Neural cell (in vitro differentiated cells): ENCODE measurements at regions not wholly inside any gene's neighbourhood (a gene's known extent, or its start where the extent isn't known, plus 50 kb on each side); places are given as distances from the start of the nearest gene placed in this dataset.

Experiments used
- H2AFZ ChIP-seq: fragments of 200-600, 300-800 bp; sonication (generic), shearing (Covaris generic); 2 replicates; pipeline ENCODE4 v1.6.0; 2014; ENCODE audit warnings: low read depth, mild to moderate bottlenecking, antibody characterized with exemption, low read length, moderate library complexity
- H3F3A ChIP-seq: fragments of 200-600 bp; shearing (Covaris generic); 2 replicates; pipeline ENCODE4 v1.6.1; 2016; ENCODE audit warnings: mild to moderate bottlenecking, moderate library complexity, mixed read lengths, antibody characterized with exemption, low read length; ENCODE audit not compliant: insufficient read depth, poor library complexity, severe bottlenecking
- H3K27ac ChIP-seq: fragments of 200-600, 300-800 bp; sonication (generic), shearing (Covaris generic); 2 replicates; pipeline ENCODE4 v1.5.1; 2014; ENCODE audit warnings: mild to moderate bottlenecking, low read length, moderate library complexity
- H3K27me3 ChIP-seq: fragments of 300-800, 200-600 bp; sonication (generic), shearing (Covaris generic); 2 replicates; pipeline ENCODE4 v1.6.0; 2014; ENCODE audit warnings: mild to moderate bottlenecking, low read depth, low read length, moderate library complexity; ENCODE audit not compliant: insufficient read depth
- H3K36me3 ChIP-seq: fragments of 300-800, 200-600 bp; sonication (generic), shearing (Covaris generic); 2 replicates; pipeline ENCODE4 v1.5.1; 2014; ENCODE audit warnings: mild to moderate bottlenecking, antibody characterized with exemption, low read length, moderate library complexity; ENCODE audit not compliant: insufficient read depth
- H3K4me2 ChIP-seq: fragments of 300-800, 200-600 bp; sonication (generic), shearing (Covaris generic); 2 replicates; pipeline ENCODE4 v1.6.0; 2014; ENCODE audit warnings: mild to moderate bottlenecking, low read length
- H3K4me3 ChIP-seq: fragments of 300-800, 200-600 bp; sonication (generic), shearing (Covaris generic); 2 replicates; pipeline ENCODE4 v1.5.1; 2014; ENCODE audit warnings: mild to moderate bottlenecking, low read length, moderate library complexity
- H3K79me2 ChIP-seq: fragments of 200-600 bp; shearing (Covaris generic); replicated peaks from 2 replicates; pipeline ENCODE4 v1.6.0; 2014; ENCODE audit warnings: mild to moderate bottlenecking, low read length, moderate library complexity; ENCODE audit not compliant: insufficient read depth
- H3K9ac ChIP-seq: fragments of 300-800, 200-600 bp; sonication (generic), shearing (Covaris generic); 2 replicates; pipeline ENCODE4 v1.6.1; 2016; ENCODE audit warnings: mild to moderate bottlenecking, low read length, mixed read lengths
- H3K9me2 ChIP-seq: fragments of 200-600 bp; shearing (Covaris generic); 2 replicates; pipeline ENCODE4 v1.6.1; 2016; ENCODE audit warnings: mild to moderate bottlenecking, low read length, mixed read lengths; ENCODE audit not compliant: insufficient read depth
- H3K9me3 ChIP-seq: fragments of 200-600, 300-800 bp; sonication (generic), shearing (Covaris generic); 2 replicates; pipeline ENCODE4 v1.6.1; 2016; ENCODE audit warnings: mild to moderate bottlenecking, mixed run types, low read length, moderate library complexity, mixed read lengths
- H4K20me1 ChIP-seq: fragments of 200-600 bp; shearing (Covaris generic); 2 replicates; pipeline ENCODE4 v1.6.1; 2016; ENCODE audit warnings: mild to moderate bottlenecking, mixed run types; ENCODE audit not compliant: insufficient read depth
- CTCF ChIP-seq: fragments of 450-650 bp; IDR thresholded peaks from 2 replicates; pipeline ENCODE4 v1.5.1; 2014; ENCODE audit warnings: antibody characterized with exemption, mild to moderate bottlenecking, moderate library complexity; ENCODE audit not compliant: poor library complexity, severe bottlenecking
- EP300 ChIP-seq: fragments of 450-650 bp; conservative IDR thresholded peaks from 2 replicates; pipeline ENCODE4 v1.6.1; 2014; ENCODE audit warnings: antibody characterized with exemption, mild to moderate bottlenecking, moderate library complexity; ENCODE audit not compliant: poor library complexity, severe bottlenecking
- EZH2 ChIP-seq: fragments of 200-600, 300-800 bp; shearing (Covaris generic), sonication (generic); IDR thresholded peaks from 2 replicates; pipeline ENCODE4 v1.6.1; 2014; ENCODE audit warnings: antibody characterized with exemption, low read length, borderline replicate concordance, mild to moderate bottlenecking; ENCODE audit not compliant: insufficient read depth, poor library complexity, severe bottlenecking
- MXI1 ChIP-seq: fragments of 450-650 bp; conservative IDR thresholded peaks from 2 replicates; pipeline ENCODE4 v1.6.1; 2014; ENCODE audit warnings: antibody characterized with exemption, mild to moderate bottlenecking; ENCODE audit not compliant: poor library complexity, severe bottlenecking
- POLR2AphosphoS5 ChIP-seq: IDR thresholded peaks from 2 replicates; pipeline ENCODE4 v1.6.1; 2012
- RAD21 ChIP-seq: fragments of 450-650 bp; conservative IDR thresholded peaks from 2 replicates; pipeline ENCODE4 v1.6.1; 2014; ENCODE audit warnings: antibody characterized with exemption, mild to moderate bottlenecking, moderate library complexity
- REST ChIP-seq: IDR thresholded peaks from 2 replicates; pipeline ENCODE4 v1.6.1; 2012; ENCODE audit warnings: borderline replicate concordance
- SMC3 ChIP-seq: fragments of 450-650 bp; conservative IDR thresholded peaks from 2 replicates; pipeline ENCODE4 v1.6.1; 2014; ENCODE audit warnings: antibody characterized with exemption, mild to moderate bottlenecking, moderate library complexity; ENCODE audit not compliant: poor library complexity
- TAF1 ChIP-seq: IDR thresholded peaks from 2 replicates; pipeline ENCODE4 v1.6.1; 2012; ENCODE audit warnings: low read depth

GRCh38 chr10:78749898-78750297 is 318.9 kb upstream of the ZMIZ1 start:
- no peaks in the 10 kb centered on the region for H3K27me3 ChIP-seq
- TF ChIP-seq EP300 (no peak), POLR2AphosphoS5 (no peak), EZH2 (no peak), REST (no peak), MXI1 (no peak), CTCF (no peak), SMC3 (no peak), RAD21 (no peak), TAF1 (no peak)
- H3K36me3 ChIP-seq: no peaks in the 10 kb centered on the region
- no peak overlapping the region for H3K9ac ChIP-seq
- H3K79me2 ChIP-seq: no peaks in the 10 kb centered on the region
- no peak overlapping the region for H3K27ac ChIP-seq
- no peaks in the 10 kb centered on the region for H3F3A ChIP-seq
- no peaks in the 10 kb centered on the region for H3K9me3 ChIP-seq
- no peaks in the 10 kb centered on the region for H3K9me2 ChIP-seq
- no peaks in the 10 kb centered on the region for H4K20me1 ChIP-seq
- no peak overlapping the region for H3K4me3 ChIP-seq
- H2AFZ ChIP-seq: no peak overlapping the region
- no peak overlapping the region for H3K4me2 ChIP-seq

GRCh38 chr10:78750418-78750817 is 318.3 kb upstream of the ZMIZ1 start:
- H3K4me3 ChIP-seq: no peak overlapping the region
- H3K27ac ChIP-seq: no peak overlapping the region
- no peak overlapping the region for H3K9ac ChIP-seq
- no peak overlapping the region for H3K4me2 ChIP-seq
- H3K9me3 ChIP-seq: no peaks in the 10 kb centered on the region
- no peak overlapping the region for H2AFZ ChIP-seq
- TF ChIP-seq CTCF (no peak), EZH2 (no peak), EP300 (no peak), MXI1 (no peak), POLR2AphosphoS5 (no peak), TAF1 (no peak), REST (no peak), SMC3 (no peak), RAD21 (no peak)
- no peaks in the 10 kb centered on the region for H4K20me1 ChIP-seq
- no peaks in the 10 kb centered on the region for H3K79me2 ChIP-seq
- H3F3A ChIP-seq: no peaks in the 10 kb centered on the region
- no peaks in the 10 kb centered on the region for H3K9me2 ChIP-seq
- H3K27me3 ChIP-seq: no peaks in the 10 kb centered on the region
- no peaks in the 10 kb centered on the region for H3K36me3 ChIP-seq
